A673 (cell line): ENCODE measurements at regions not wholly inside any gene's neighbourhood (a gene's known extent, or its start where the extent isn't known, plus 50 kb on each side); places are given as distances from the start of the nearest gene placed in this dataset.

Source experiments
- EZH2 ChIP-seq: fragments of 200-600 bp; sonication (generic); IDR thresholded peaks from 2 replicates; pipeline ENCODE4 v1.6.1; 2017; ENCODE audit warnings: borderline replicate concordance, low read depth, mild to moderate bottlenecking, mixed read lengths, antibody characterized with exemption, low read length; ENCODE audit not compliant: poor library complexity, severe bottlenecking
- TF ChIP-seq, protein P1 (sequence below): fragments of 300-800, 200-600 bp; sonication (generic); conservative IDR thresholded peaks from 2 replicates; pipeline ENCODE4 v1.5.1; 2017; ENCODE audit warnings: low read depth, mild to moderate bottlenecking, antibody characterized with exemption, low read length, moderate library complexity, mixed read lengths

DNA sequence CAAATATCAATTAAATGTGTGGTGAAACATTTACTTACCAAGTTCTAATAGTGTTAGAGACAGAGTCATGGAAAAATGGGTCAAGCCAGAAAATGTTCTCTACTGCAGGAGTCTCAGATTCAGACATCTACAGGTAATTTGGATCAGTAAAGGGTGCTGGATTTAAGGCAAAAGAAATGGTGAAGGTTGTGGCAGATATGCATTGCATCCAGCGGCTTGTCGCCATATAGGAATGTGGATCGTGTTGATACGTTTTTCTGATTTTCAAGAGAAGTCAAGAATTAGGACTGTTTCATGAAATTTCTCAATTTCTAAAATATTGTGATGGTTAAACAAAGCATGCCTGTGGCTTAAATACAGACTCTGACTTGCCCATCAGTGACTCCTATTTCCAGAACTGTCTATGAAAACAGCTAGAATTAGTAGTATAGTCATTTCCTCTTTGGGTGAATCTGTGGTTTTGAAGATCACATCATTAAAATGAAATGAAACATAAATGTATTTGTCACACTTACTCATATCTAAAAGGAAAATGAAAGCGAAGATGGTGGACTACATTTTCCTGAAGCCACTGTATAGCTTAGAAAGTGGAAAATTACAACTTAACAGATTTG, 110.1 kb upstream of the VEGFC start:
- TF ChIP-seq, protein P1, sequence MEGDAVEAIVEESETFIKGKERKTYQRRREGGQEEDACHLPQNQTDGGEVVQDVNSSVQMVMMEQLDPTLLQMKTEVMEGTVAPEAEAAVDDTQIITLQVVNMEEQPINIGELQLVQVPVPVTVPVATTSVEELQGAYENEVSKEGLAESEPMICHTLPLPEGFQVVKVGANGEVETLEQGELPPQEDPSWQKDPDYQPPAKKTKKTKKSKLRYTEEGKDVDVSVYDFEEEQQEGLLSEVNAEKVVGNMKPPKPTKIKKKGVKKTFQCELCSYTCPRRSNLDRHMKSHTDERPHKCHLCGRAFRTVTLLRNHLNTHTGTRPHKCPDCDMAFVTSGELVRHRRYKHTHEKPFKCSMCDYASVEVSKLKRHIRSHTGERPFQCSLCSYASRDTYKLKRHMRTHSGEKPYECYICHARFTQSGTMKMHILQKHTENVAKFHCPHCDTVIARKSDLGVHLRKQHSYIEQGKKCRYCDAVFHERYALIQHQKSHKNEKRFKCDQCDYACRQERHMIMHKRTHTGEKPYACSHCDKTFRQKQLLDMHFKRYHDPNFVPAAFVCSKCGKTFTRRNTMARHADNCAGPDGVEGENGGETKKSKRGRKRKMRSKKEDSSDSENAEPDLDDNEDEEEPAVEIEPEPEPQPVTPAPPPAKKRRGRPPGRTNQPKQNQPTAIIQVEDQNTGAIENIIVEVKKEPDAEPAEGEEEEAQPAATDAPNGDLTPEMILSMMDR: no peak
- no peak for TF ChIP-seq EZH2
